GM12891 (cell line): ENCODE measurements at regions not wholly inside any gene's neighbourhood (a gene's known extent, or its start where the extent isn't known, plus 50 kb on each side); places are given as distances from the start of the nearest gene placed in this dataset.

Experiments
- DNase-seq: peaks from one replicate; pipeline ENCODE4 v3.0.0; 2011; ENCODE audit warnings: low spot score; ENCODE audit not compliant: insufficient read length
- FAIRE-seq: peaks from 2 replicates; lab custom pipeline; 2011; peaks lifted over from hg19 to GRCh38; lab: Jason Lieb, UNC
- PAX5 ChIP-seq: IDR thresholded peaks from 2 replicates; pipeline ENCODE4 v1.6.1; 2011; ENCODE audit warnings: low read length, moderate library complexity, mild to moderate bottlenecking; ENCODE audit not compliant: insufficient read depth, severe bottlenecking
- POLR2A ChIP-seq: IDR thresholded peaks from 2 replicates; pipeline ENCODE4 v1.6.1; 2011; ENCODE audit warnings: low read depth, low read length, control low read depth
- POLR2AphosphoS5 ChIP-seq: IDR thresholded peaks from 2 replicates; pipeline ENCODE4 v1.6.1; 2011; ENCODE audit warnings: low read depth, low read length, control low read depth
- POU2F2 ChIP-seq: IDR thresholded peaks from 2 replicates; pipeline ENCODE4 v1.6.1; 2011; ENCODE audit warnings: low read depth, mild to moderate bottlenecking, control low read depth, low read length, moderate library complexity
- SPI1 ChIP-seq: IDR thresholded peaks from 2 replicates; pipeline ENCODE4 v1.6.1; 2011; ENCODE audit warnings: low read depth, low read length, control low read depth
- TAF1 ChIP-seq: IDR thresholded peaks from 2 replicates; pipeline ENCODE4 v1.6.1; 2011; ENCODE audit warnings: low read depth, low read length, control low read depth

DNA sequence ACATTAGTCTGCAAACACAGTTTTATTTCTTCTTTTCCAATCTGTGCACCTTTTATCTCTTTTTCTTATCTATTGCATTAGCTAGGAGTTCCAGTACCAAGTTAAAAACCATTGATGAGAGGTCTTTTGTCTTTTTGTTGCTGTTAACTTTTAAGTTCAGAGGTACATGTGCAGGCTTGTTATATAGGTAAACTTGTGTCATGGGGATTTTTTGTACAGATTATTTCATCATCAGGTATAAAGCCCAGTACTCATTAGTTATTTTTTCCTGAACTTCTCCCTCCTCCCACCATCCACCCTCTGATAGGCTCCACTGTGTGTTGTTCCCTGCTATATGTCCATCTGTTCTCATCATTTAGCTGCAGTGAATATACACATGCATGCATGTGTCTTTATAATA is 349.9 kb downstream of the PDHA2 start:
- no peak for DNase-seq
- no peak for TF ChIP-seq SPI1
- no peak for TF ChIP-seq TAF1
- TF ChIP-seq POLR2AphosphoS5: no peak
- no peak for TF ChIP-seq POU2F2
- TF ChIP-seq PAX5: no peak
- TF ChIP-seq POLR2A: no peak
- FAIRE-seq: no peak

DNA sequence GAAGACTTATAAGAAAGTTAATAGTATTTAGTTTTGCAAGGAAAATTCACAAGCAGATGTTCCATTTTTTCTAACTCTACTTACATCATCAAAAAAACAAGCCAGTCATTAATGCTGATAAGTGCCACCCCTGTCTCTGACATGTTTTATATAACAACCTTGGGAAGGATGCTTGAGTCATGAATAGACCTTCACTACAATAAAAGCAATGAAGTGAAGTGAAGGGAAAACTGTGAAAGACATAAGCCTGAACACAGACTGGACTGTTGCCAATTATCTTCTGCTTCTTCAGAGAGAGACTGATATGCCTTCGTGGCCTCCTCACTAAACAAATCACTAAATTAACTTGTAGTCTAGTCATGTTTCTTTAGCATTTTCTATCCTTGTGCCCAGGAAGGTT is 353.2 kb downstream of the PDHA2 start:
- no peak for FAIRE-seq
- DNase-seq: no peak
- TF ChIP-seq SPI1 (no peak), PAX5 (no peak), POLR2A (no peak), POLR2AphosphoS5 (no peak), POU2F2 (no peak), TAF1 (no peak)

DNA sequence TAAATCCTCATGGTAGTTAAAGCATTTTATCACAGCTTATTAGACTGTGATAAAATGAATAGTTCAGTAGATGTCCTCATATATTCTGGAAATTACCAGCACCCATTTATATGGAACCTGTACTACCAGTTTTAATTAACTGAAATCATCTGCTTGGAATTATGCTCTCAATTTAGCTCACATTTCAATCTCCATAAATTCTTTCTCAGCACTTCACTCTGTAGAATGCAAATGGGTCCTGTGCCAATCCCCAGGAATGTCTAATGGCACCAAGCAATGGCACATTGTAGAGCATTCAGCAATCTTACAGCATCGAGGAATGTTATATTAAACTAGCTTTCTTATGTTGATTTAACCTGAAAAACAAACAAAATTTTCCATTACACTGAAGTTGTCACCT is 355.1 kb downstream of the PDHA2 start:
- TF ChIP-seq TAF1 (no peak), PAX5 (no peak), POLR2A (no peak), SPI1 (no peak), POU2F2 (no peak), POLR2AphosphoS5 (no peak)
- no peak for FAIRE-seq
- DNase-seq: no peak

DNA sequence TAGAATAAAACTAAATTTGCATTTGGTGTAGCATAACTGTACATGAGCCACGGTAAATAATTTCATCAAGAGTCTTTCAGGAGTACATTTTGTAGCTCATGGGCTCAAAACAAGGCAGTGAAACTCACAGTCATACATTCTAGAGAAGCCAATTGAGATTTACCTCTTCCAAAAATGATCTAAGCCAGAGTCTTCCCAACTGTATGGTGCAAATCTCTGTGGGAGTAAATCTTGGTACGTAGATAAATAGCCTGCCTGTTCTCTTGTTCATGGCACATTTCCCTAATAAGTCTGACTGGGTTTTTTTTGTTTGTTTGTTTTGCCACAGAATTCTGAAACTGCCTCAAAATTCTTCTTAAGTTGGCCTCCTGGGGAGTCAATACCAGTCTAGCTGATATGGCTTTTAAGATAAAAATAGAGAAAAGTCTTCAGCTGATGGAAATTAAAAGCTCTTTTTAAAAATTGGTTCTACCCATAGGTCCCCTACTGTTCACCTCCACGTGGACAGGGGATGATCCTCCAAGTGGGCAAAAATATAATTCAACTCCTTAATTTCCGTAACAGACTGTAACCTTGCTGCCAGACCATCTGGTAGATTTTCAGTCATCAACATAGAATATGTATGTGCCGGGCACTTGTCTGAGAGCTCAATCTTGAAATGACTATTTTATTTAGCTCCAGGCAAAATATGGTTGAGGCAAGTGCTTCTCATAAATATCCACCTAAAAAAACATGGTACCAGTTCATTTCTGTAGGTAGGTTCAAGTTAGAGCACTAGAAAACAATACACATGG is 365.4 kb downstream of the PDHA2 start:
- FAIRE-seq: no peak
- DNase-seq: no peak
- TF ChIP-seq SPI1 (no peak), TAF1 (no peak), POLR2AphosphoS5 (no peak), POU2F2 (no peak), POLR2A (no peak), PAX5 (no peak)

DNA sequence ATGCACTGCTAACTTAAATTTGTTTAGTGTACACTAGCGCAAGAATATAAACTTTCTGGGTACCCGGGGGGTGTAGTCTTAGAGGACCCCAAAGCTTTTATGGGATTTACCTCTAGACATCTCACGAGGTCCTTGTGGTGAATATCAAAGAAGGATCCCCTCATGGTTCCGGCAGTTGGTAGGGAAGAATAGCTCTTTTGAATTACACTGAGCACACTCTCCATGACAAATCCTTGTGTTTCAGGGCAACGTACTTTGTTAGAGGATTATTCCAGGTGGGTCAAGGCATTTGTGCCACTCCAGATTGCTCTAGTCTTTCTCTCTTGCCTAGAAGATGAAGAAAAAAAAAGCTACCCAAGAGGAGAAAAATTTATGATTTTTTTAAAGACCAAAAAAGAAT is 387.6 kb downstream of the PDHA2 start:
- no peak for TF ChIP-seq PAX5
- no peak for TF ChIP-seq POLR2A
- TF ChIP-seq TAF1: no peak
- no peak for TF ChIP-seq SPI1
- no peak for TF ChIP-seq POLR2AphosphoS5
- TF ChIP-seq POU2F2: no peak
- no peak for FAIRE-seq

DNA sequence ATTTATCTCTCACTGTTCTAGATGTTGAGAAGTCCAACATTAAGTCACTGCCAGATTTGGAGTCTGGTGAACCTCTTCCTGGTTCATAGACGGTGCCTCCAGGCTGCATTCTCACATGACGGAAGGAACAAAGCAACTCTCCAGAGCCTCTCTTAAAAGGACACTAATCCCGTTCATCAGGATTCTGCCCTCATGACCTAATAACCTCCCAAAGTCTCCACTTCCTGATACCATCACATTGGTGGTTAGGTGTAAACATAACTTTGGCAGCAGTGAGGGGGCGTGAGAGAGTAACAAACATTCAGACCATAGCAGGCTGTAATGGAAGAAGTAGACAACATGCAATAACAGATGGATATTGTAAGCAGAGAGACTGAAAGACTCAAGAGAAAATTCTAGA is 388.6 kb downstream of the PDHA2 start:
- no peak for FAIRE-seq
- no peak for TF ChIP-seq SPI1
- no peak for TF ChIP-seq PAX5
- no peak for TF ChIP-seq POU2F2
- TF ChIP-seq TAF1: no peak
- no peak for TF ChIP-seq POLR2AphosphoS5
- TF ChIP-seq POLR2A: no peak
- DNase-seq: no peak

More for the DNA sequence above, 387.6 kb downstream of the PDHA2 start:
- DNase-seq: no peak

DNA sequence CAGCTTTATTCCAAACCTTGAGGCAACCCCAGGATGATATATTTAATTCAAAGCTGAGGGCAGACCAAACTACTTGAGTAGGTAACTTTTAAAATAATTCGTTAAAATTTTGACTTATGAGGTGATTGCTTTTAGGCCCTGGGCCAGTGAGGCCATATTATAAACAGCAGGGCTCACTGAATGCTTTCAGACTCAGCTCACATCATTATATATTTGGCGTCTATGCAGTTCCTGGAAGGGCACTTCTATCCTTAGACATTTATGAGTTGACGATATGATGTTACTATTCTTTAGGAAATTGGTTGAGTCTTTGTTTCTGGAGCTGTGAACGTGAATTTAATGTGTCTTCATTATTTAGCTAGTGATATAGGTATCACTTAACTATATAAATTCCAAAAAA is 400.1 kb downstream of the PDHA2 start:
- no peak for FAIRE-seq
- no peak for DNase-seq
- TF ChIP-seq SPI1 (no peak), POLR2A (no peak), TAF1 (no peak), PAX5 (no peak), POU2F2 (no peak), POLR2AphosphoS5 (no peak)

DNA sequence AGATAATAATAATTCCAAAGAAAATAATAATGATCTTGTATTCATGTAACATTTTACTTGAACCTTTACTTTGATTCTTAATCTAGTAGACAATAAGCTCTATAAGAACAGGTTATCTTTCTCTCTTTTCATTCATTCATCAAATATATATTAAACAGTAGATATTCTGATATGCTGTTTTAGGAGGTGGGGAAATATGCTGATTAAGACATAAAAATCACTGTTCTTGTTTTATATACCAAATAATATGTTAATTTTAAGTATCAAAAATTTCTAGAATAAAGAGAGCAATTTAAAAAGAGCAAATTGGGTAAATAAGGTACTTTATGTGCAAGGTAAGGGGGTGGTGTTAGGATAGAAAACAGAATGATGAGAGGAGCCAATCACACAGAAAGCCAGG is 401.9 kb downstream of the PDHA2 start:
- FAIRE-seq (no peak), DNase-seq (no peak)
- TF ChIP-seq POLR2AphosphoS5: no peak
- no peak for TF ChIP-seq POLR2A
- no peak for TF ChIP-seq POU2F2
- no peak for TF ChIP-seq SPI1
- no peak for TF ChIP-seq TAF1
- no peak for TF ChIP-seq PAX5

DNA sequence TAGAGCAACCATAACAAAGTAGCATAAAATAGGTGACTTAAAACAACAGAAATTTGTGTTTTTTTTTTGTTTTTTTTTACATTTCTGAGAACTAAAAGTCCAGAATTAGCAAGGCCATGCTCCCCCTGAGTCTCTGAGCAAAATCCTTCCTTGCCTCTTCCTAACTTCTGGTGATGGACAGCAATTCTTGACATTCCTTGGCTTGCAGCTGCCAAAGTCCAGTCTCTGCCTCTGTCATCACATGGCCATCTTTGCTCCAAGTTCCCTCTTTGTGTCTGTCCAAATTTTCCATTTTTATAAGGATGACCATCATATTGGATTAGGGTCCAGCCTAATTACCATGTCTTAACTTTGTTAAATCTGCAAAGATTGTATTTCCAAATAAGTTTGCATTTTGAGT is 407.2 kb downstream of the PDHA2 start:
- DNase-seq (no peak), FAIRE-seq (no peak)
- TF ChIP-seq SPI1: no peak
- no peak for TF ChIP-seq POLR2A
- no peak for TF ChIP-seq POLR2AphosphoS5
- no peak for TF ChIP-seq PAX5
- TF ChIP-seq POU2F2: no peak
- TF ChIP-seq TAF1: no peak
